GM20000 (cell line): ENCODE measurements at regions not wholly inside any gene's neighbourhood (a gene's known extent, or its start where the extent isn't known, plus 50 kb on each side); places are given as distances from the start of the nearest gene placed in this dataset.

Experiments used
- DNase-seq: peaks from one replicate; pipeline ENCODE4 v3.0.0; 2012; ENCODE audit warnings: low spot score
- TF ChIP-seq, protein P1 (sequence below): IDR thresholded peaks from 2 replicates; pipeline ENCODE4 v1.5.1; 2012; ENCODE audit warnings: mild to moderate bottlenecking, control low read depth; ENCODE audit errors: extremely low read depth, missing control alignments

GRCh38 chr5:38151878-38152277 lies 106.5 kb upstream of the EGFLAM start:
- TF ChIP-seq, protein P1, sequence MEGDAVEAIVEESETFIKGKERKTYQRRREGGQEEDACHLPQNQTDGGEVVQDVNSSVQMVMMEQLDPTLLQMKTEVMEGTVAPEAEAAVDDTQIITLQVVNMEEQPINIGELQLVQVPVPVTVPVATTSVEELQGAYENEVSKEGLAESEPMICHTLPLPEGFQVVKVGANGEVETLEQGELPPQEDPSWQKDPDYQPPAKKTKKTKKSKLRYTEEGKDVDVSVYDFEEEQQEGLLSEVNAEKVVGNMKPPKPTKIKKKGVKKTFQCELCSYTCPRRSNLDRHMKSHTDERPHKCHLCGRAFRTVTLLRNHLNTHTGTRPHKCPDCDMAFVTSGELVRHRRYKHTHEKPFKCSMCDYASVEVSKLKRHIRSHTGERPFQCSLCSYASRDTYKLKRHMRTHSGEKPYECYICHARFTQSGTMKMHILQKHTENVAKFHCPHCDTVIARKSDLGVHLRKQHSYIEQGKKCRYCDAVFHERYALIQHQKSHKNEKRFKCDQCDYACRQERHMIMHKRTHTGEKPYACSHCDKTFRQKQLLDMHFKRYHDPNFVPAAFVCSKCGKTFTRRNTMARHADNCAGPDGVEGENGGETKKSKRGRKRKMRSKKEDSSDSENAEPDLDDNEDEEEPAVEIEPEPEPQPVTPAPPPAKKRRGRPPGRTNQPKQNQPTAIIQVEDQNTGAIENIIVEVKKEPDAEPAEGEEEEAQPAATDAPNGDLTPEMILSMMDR = no peak
- no peak for DNase-seq

GRCh38 chr5:38149815-38150195 lies 108.6 kb upstream of the EGFLAM start:
- DNase-seq = no peak
- TF ChIP-seq, protein P1 = no peak

GRCh38 chr5:38148021-38148625 lies 110.2 kb upstream of the EGFLAM start:
- TF ChIP-seq, protein P1 = no peak
- DNase-seq = no peak

GRCh38 chr5:38143384-38143783 lies 115.0 kb upstream of the EGFLAM start:
- TF ChIP-seq, protein P1 = no peak
- no peak for DNase-seq

DNA sequence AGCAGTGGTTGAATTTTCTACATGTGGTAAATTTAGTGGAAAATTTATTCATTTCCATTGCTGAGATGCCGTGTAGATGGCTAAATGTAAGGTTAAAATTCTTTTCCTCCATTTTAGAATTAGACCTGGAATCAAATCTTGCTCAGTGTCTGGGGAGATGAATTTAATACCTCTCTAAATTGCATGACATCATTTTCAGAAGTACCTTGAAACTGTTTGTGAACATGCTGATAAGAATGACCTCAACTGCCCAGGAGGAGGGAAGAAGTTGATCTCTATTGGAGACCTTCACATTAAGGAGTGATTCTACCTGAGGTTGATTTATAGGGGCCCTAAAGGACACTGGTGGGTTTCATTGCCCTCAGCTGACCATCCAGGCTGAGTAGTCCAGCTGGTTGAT lies 116.7 kb upstream of the EGFLAM start:
- DNase-seq = no peak
- TF ChIP-seq, protein P1 = no peak

- TF ChIP-seq, protein P1 = no peak
Measured at GRCh38 chr5:38138574-38138973, 119.8 kb upstream of the EGFLAM start.

GRCh38 chr5:38135486-38136039 lies 122.8 kb upstream of the EGFLAM start:
- DNase-seq = no peak
- TF ChIP-seq, protein P1 = no peak

More at GRCh38 chr5:38138574-38138973, 119.8 kb upstream of the EGFLAM start:
- no peak for DNase-seq
